CD8-positive, alpha-beta memory T cell (primary cell): ENCODE measurements at regions not wholly inside any gene's neighbourhood (a gene's known extent, or its start where the extent isn't known, plus 50 kb on each side); places are given as distances from the start of the nearest gene placed in this dataset.
"Not testable (repeated sequence)": the region's sequence is repeated elsewhere in the genome, so short reads cannot be mapped to it uniquely, and the experiment has no call there.

Experiments
- CTCF ChIA-PET: fragments of 350-600 bp; sonication (Branson Sonifier 250); formaldehyde crosslinking; loops from one replicate; lab custom pipeline; 2021; ENCODE audit warnings: antibody characterized with exemption; lab: Charles Lee
- POLR2A ChIA-PET: fragments of 350-600 bp; sonication (Branson Sonifier 250); formaldehyde crosslinking; loops from one replicate; lab custom pipeline; 2021; ENCODE audit warnings: antibody characterized with exemption; lab: Charles Lee
- DNase-seq, 5 donors: peaks; one replicate each; pipeline versions ENCODE4 v3.0.0 to v3.0.0-alpha.2; 2020 to 2022; ENCODE audit warnings: mixed read lengths in 1 of 5
- H3K27ac ChIP-seq: one replicate; pipeline ENCODE4 v1.7.0; 2013; ENCODE audit warnings: low read depth, mild to moderate bottlenecking, low read length, moderate library complexity
- H3K27me3 ChIP-seq: 2 replicates; pipeline ENCODE4 v1.7.0; 2013; ENCODE audit warnings: low read length, mild to moderate bottlenecking; ENCODE audit not compliant: insufficient read depth, poor library complexity, severe bottlenecking
- H3K36me3 ChIP-seq: 2 replicates; pipeline ENCODE4 v1.7.0; 2013; ENCODE audit warnings: mild to moderate bottlenecking, low read length, moderate library complexity; ENCODE audit not compliant: insufficient read depth
- H3K4me1 ChIP-seq: 2 replicates; pipeline ENCODE4 v1.7.0; 2013; ENCODE audit warnings: mild to moderate bottlenecking, low read length, moderate library complexity; ENCODE audit not compliant: insufficient read depth
- H3K4me3 ChIP-seq: 2 replicates; pipeline ENCODE4 v1.7.0; 2013; ENCODE audit warnings: mild to moderate bottlenecking, low read length
- H3K9me3 ChIP-seq: 2 replicates; pipeline ENCODE4 v1.7.0; 2013; ENCODE audit warnings: mild to moderate bottlenecking, low read length
- H3K27ac Mint-ChIP-seq, 8 donors: one replicate each; pipeline ENCODE4 v1.8.0; 2020 to 2021; ENCODE audit warnings: mixed read lengths in 8 of 8, mild to moderate bottlenecking in 6 of 8, inconsistent platforms in 3 of 8, moderate library complexity in 3 of 8
- H3K27me3 Mint-ChIP-seq, 2 donors: one replicate each; pipeline ENCODE4 v1.8.0; 2020 to 2021; ENCODE audit warnings: mixed read lengths in 2 of 2, mild to moderate bottlenecking in 1 of 2, moderate library complexity in 1 of 2
- H3K36me3 Mint-ChIP-seq, 3 donors: one replicate each; pipeline ENCODE4 v1.8.0; 2020 to 2021; ENCODE audit warnings: mixed read lengths in 3 of 3, inconsistent platforms in 1 of 3, mild to moderate bottlenecking in 1 of 3
- H3K4me1 Mint-ChIP-seq, 3 donors: one replicate each; pipeline ENCODE4 v1.8.0; 2020 to 2021; ENCODE audit warnings: mixed read lengths in 3 of 3, inconsistent platforms in 1 of 3, mild to moderate bottlenecking in 1 of 3
- H3K4me3 Mint-ChIP-seq, 7 donors: one replicate each; pipeline ENCODE4 v1.8.0; 2020 to 2021; ENCODE audit warnings: mixed read lengths in 7 of 7, mild to moderate bottlenecking in 6 of 7, moderate library complexity in 4 of 7, inconsistent platforms in 2 of 7
- H3K9me3 Mint-ChIP-seq, 5 donors: one replicate each; pipeline ENCODE4 v1.8.0; 2020 to 2022; ENCODE audit warnings: mixed read lengths in 5 of 5, mild to moderate bottlenecking in 3 of 5, moderate library complexity in 2 of 5, inconsistent platforms in 1 of 5

- no peaks in the 10 kb centered on the region for H3K4me1 Mint-ChIP-seq
- Histone ChIP-seq H3K4me3 (no peak overlapping the region), H3K9me3 (no peaks in the 10 kb centered on the region), H3K36me3 (no peaks in the 10 kb centered on the region), H3K27me3 (no peaks in the 10 kb centered on the region), H3K4me1 (no peaks in the 10 kb centered on the region), H3K27ac (no peak overlapping the region)
- no peaks in the 10 kb centered on the region for H3K36me3 Mint-ChIP-seq
- H3K4me3 Mint-ChIP-seq: no peak overlapping the region
- H3K27ac Mint-ChIP-seq: no peak overlapping the region
- peaks cover 0 to 4% (median 0%) of the 10 kb centered on the region in 5 donors for H3K9me3 Mint-ChIP-seq
- CTCF ChIA-PET: no interaction called here
- no peaks in the 10 kb centered on the region for H3K27me3 Mint-ChIP-seq
- POLR2A ChIA-PET: no interaction called here
- DNase-seq: no peak
These were observed 1268.3 kb upstream of the ACVR2A start for GRCh38 chr2:146576339-146577111.

- no peaks in the 10 kb centered on the region for H3K4me1 ChIP-seq
- no peak overlapping the region for H3K27ac Mint-ChIP-seq
- no peaks in the 10 kb centered on the region for H3K27me3 Mint-ChIP-seq
- no peaks in the 10 kb centered on the region for H3K4me1 Mint-ChIP-seq
- no peak for DNase-seq
- no peak overlapping the region for H3K4me3 ChIP-seq
- H3K9me3 ChIP-seq: no peaks in the 10 kb centered on the region
- H3K36me3 Mint-ChIP-seq: no peaks in the 10 kb centered on the region
- H3K9me3 Mint-ChIP-seq: peaks cover 0 to 9% (median 0%) of the 10 kb centered on the region in 5 donors
- H3K27ac ChIP-seq: no peak overlapping the region
- POLR2A ChIA-PET: no interaction called here
- no peaks in the 10 kb centered on the region for H3K36me3 ChIP-seq
- CTCF ChIA-PET: no interaction called here
- no peaks in the 10 kb centered on the region for H3K27me3 ChIP-seq
- no peak overlapping the region for H3K4me3 Mint-ChIP-seq
These were observed 1272.2 kb upstream of the ACVR2A start for GRCh38 chr2:146572598-146572997.

- H3K36me3 Mint-ChIP-seq: no peaks in the 10 kb centered on the region
- H3K27ac Mint-ChIP-seq: no peak overlapping the region
- peaks cover 0 to 2% (median 0%) of the 10 kb centered on the region in 5 donors for H3K9me3 Mint-ChIP-seq
- no peak overlapping the region for H3K4me3 ChIP-seq
- H3K27me3 ChIP-seq: no peaks in the 10 kb centered on the region
- no peaks in the 10 kb centered on the region for H3K36me3 ChIP-seq
- no peak overlapping the region for H3K27ac ChIP-seq
- no peak overlapping the region for H3K4me3 Mint-ChIP-seq
- H3K27me3 Mint-ChIP-seq: no peaks in the 10 kb centered on the region
- ChIA-PET CTCF (no interaction called here), POLR2A (no interaction called here)
- H3K9me3 ChIP-seq: no peaks in the 10 kb centered on the region
- H3K4me1 Mint-ChIP-seq: no peaks in the 10 kb centered on the region
- no peaks in the 10 kb centered on the region for H3K4me1 ChIP-seq
- DNase-seq: no peak
These were observed 1282.8 kb upstream of the ACVR2A start for GRCh38 chr2:146561996-146562395.

GRCh38 chr2:146547236-146547635, 1297.6 kb upstream of the ACVR2A start:
- Mint-ChIP-seq H3K27me3 (peaks cover 0 to 3% of the 10 kb centered on the region in 2 donors), H3K9me3 (peaks cover 0 to 3% (median 0%) of the 10 kb centered on the region in 5 donors), H3K36me3 (no peaks in the 10 kb centered on the region), H3K4me3 (no peak overlapping the region), H3K4me1 (no peaks in the 10 kb centered on the region), H3K27ac (no peak overlapping the region)
- H3K27me3 ChIP-seq: no peaks in the 10 kb centered on the region
- ChIA-PET CTCF (no interaction called here), POLR2A (no interaction called here)
- H3K36me3 ChIP-seq: no peaks in the 10 kb centered on the region
- H3K27ac ChIP-seq: no peak overlapping the region
- no peak for DNase-seq
- no peak overlapping the region for H3K4me3 ChIP-seq
- no peaks in the 10 kb centered on the region for H3K9me3 ChIP-seq
- H3K4me1 ChIP-seq: no peaks in the 10 kb centered on the region

- H3K4me1 Mint-ChIP-seq: no peaks in the 10 kb centered on the region
- no peak overlapping the region for H3K27ac Mint-ChIP-seq
- ChIA-PET CTCF (no interaction called here), POLR2A (no interaction called here)
- H3K4me3 ChIP-seq: no peak overlapping the region
- no peaks in the 10 kb centered on the region for H3K36me3 ChIP-seq
- H3K4me3 Mint-ChIP-seq: no peak overlapping the region
- H3K27me3 ChIP-seq: no peaks in the 10 kb centered on the region
- H3K36me3 Mint-ChIP-seq: no peaks in the 10 kb centered on the region
- H3K27ac ChIP-seq: no peak overlapping the region
- H3K4me1 ChIP-seq: no peaks in the 10 kb centered on the region
- H3K9me3 Mint-ChIP-seq: peaks cover 0 to 3% (median 0%) of the 10 kb centered on the region in 5 donors
- no peak for DNase-seq
- H3K9me3 ChIP-seq: no peaks in the 10 kb centered on the region
- H3K27me3 Mint-ChIP-seq: peaks cover 0 to 3% of the 10 kb centered on the region in 2 donors
These were observed 1300.1 kb upstream of the ACVR2A start for GRCh38 chr2:146544701-146545100.

- no peak overlapping the region for H3K4me3 ChIP-seq
- H3K9me3 ChIP-seq: no peaks in the 10 kb centered on the region
- DNase-seq: no peak
- H3K4me1 ChIP-seq: no peaks in the 10 kb centered on the region
- no peaks in the 10 kb centered on the region for H3K27me3 ChIP-seq
- no peaks in the 10 kb centered on the region for H3K36me3 Mint-ChIP-seq
- peaks cover 0 to 3% of the 10 kb centered on the region in 2 donors for H3K27me3 Mint-ChIP-seq
- H3K27ac Mint-ChIP-seq: no peak overlapping the region
- H3K4me3 Mint-ChIP-seq: no peak overlapping the region
- H3K9me3 Mint-ChIP-seq: peaks cover 0 to 7% (median under 1%) of the 10 kb centered on the region in 5 donors
- no peak overlapping the region for H3K27ac ChIP-seq
- CTCF ChIA-PET: no interaction called here
- no peaks in the 10 kb centered on the region for H3K36me3 ChIP-seq
- H3K4me1 Mint-ChIP-seq: no peaks in the 10 kb centered on the region
- POLR2A ChIA-PET: no interaction called here
These were observed 1302.9 kb upstream of the ACVR2A start for GRCh38 chr2:146541896-146542295.

- Mint-ChIP-seq H3K9me3 (peaks cover 2 to 12% (median 4%) of the 10 kb centered on the region in 5 donors), H3K27me3 (no peaks in the 10 kb centered on the region), H3K4me3 (no peak overlapping the region), H3K4me1 (no peaks in the 10 kb centered on the region), H3K27ac (no peak overlapping the region), H3K36me3 (no peaks in the 10 kb centered on the region)
- H3K27me3 ChIP-seq: no peaks in the 10 kb centered on the region
- no peak overlapping the region for H3K27ac ChIP-seq
- ChIA-PET CTCF (no interaction called here), POLR2A (no interaction called here)
- no peak overlapping the region for H3K4me3 ChIP-seq
- H3K4me1 ChIP-seq: no peaks in the 10 kb centered on the region
- no peaks in the 10 kb centered on the region for H3K9me3 ChIP-seq
- H3K36me3 ChIP-seq: no peaks in the 10 kb centered on the region
- no peak for DNase-seq
These were observed 1304.4 kb upstream of the ACVR2A start for GRCh38 chr2:146540271-146540932.

GRCh38 chr2:146539739-146540138, 1305.1 kb upstream of the ACVR2A start:
- H3K4me1 ChIP-seq, POLR2A ChIA-PET, H3K27me3 ChIP-seq, H3K36me3 Mint-ChIP-seq, DNase-seq, H3K9me3 ChIP-seq, H3K4me3 Mint-ChIP-seq, H3K4me3 ChIP-seq, H3K36me3 ChIP-seq, H3K4me1 Mint-ChIP-seq, H3K27me3 Mint-ChIP-seq, H3K27ac ChIP-seq, H3K27ac Mint-ChIP-seq, CTCF ChIA-PET: not testable (repeated sequence)
- H3K9me3 Mint-ChIP-seq: peaks cover 2 to 12% (median 4%) of the 10 kb centered on the region in 5 donors
